GM13977 (cell line): ENCODE measurements at regions not wholly inside any gene's neighbourhood (a gene's known extent, or its start where the extent isn't known, plus 50 kb on each side); places are given as distances from the start of the nearest gene placed in this dataset.

ENCODE experiments used
- DNase-seq: peaks from one replicate; pipeline ENCODE4 v3.0.0; 2012; ENCODE audit warnings: low spot score
- in situ Hi-C: fragments of 300-500 bp; cut with MboI; formaldehyde crosslinking; loops from one replicate; pipeline ENCODE4 v1.12.0; 2022; ENCODE audit warnings: low sequenced_read_pairs, low pct_unique_long_range_greater_than_20kb, mixed read lengths, inconsistent platforms; ENCODE audit not compliant: unreplicated experiment
- TF ChIP-seq, protein P1 (sequence below): IDR thresholded peaks from 2 replicates; pipeline ENCODE4 v1.5.1; 2012; ENCODE audit warnings: mild to moderate bottlenecking, control low read depth; ENCODE audit not compliant: insufficient read depth; ENCODE audit errors: extremely low read depth, missing control alignments

DNA sequence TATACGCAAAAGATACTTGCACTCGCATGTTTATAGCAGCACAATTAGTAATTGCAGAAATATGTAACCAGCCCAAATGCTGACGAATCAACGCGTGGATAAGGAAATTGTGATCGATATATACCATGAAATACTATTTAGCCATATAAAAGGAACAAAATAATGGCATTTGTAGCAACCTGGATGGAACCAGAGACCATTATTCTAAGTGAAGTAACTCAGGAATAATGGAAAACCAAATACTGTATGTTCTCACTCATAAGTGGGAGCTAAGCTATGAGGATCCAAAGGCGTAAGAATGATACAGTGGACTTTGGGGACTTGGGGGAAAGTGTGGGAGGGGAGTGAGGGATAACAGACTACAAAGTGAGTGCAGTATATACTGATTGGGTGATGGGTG, 1008.0 kb upstream of the CRIM1 start:
- in situ Hi-C loops, result no loop called here
- TF ChIP-seq, protein P1, sequence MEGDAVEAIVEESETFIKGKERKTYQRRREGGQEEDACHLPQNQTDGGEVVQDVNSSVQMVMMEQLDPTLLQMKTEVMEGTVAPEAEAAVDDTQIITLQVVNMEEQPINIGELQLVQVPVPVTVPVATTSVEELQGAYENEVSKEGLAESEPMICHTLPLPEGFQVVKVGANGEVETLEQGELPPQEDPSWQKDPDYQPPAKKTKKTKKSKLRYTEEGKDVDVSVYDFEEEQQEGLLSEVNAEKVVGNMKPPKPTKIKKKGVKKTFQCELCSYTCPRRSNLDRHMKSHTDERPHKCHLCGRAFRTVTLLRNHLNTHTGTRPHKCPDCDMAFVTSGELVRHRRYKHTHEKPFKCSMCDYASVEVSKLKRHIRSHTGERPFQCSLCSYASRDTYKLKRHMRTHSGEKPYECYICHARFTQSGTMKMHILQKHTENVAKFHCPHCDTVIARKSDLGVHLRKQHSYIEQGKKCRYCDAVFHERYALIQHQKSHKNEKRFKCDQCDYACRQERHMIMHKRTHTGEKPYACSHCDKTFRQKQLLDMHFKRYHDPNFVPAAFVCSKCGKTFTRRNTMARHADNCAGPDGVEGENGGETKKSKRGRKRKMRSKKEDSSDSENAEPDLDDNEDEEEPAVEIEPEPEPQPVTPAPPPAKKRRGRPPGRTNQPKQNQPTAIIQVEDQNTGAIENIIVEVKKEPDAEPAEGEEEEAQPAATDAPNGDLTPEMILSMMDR, result no peak
- DNase-seq, result no peak

DNA sequence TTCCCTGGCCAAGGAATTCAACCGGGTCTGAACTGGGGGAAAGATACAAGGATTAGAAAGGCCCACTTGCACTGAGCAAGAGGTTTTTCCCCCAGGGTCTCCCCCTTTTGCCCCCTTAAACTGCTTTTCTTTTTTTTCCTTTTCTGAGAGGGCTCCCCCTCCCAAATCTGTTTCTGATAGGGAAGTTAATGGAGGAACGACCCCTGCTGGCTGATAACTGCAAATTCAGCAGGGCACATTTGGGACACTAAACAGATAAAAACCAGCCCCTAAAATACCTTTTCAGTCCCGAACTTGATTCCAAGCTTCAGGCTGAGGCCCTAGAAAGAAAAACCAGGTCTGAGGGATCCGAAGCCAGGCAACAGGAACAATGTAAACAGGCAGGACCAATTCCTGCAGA, 1012.4 kb upstream of the CRIM1 start:
- no peak for DNase-seq
- TF ChIP-seq, protein P1, result peak; percentile 48
- in situ Hi-C loops, result no loop called here

DNA sequence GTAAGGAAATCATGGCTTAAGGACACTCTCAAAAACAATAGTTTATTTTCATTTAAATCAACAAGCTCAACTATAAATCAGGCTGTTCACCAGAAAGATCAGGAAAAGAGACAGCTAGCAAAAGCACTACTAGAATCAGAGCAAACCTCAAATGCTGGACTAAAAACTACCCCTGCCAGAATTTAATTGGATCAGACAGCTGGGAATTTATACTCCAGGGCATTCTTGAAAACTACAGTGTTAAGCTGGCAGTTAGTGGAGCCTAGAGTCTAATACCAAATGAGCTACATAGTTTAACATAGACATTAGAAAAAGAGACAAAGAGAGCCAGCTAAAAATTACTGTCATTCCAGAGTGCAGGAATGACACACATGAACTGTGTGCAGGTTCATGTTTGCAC, 1016.4 kb upstream of the CRIM1 start:
- no peak for DNase-seq
- in situ Hi-C loops, result no loop called here
- TF ChIP-seq, protein P1, result no peak

DNA sequence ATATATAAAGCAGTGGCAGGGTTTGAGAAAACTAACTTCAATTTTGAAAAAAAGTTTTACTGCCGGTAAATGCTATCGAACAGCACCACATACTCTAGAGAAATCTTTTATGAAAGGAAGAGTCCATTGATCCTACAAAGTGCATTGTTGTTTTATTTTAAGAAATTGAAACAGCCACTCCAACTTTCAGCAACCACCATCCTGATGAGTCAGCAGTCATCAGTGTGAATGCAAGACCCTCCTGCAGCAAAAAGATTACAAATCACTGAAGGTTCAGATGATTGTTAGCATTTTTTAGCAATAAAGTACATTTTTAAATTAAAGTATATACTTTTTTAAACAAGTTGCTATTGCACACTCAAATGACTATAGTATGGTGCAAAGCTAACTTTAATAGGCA, 1017.7 kb upstream of the CRIM1 start:
- TF ChIP-seq, protein P1, result no peak
- in situ Hi-C loops, result no loop called here
- DNase-seq, result no peak

DNA sequence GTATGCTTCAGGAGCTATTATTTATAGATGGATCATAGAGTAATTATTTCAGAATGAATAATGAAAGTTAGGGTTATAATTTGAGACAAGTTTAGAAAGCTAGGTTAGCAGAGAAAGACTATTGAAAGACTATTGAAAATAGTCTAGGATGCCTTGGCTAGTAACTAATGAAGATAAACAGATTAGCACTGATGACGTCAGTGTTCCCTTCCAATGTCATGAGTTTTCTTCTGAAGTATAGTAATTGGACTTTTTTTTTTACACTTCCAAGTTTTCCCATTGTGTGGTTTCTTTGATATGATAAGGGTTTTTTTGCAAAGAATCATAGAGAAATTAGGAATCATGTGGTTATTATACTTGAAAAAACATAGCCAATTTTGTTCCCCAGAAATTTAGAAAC, 1041.5 kb upstream of the CRIM1 start:
- in situ Hi-C loops, result no loop called here
- DNase-seq, result no peak
- TF ChIP-seq, protein P1, result no peak

DNA sequence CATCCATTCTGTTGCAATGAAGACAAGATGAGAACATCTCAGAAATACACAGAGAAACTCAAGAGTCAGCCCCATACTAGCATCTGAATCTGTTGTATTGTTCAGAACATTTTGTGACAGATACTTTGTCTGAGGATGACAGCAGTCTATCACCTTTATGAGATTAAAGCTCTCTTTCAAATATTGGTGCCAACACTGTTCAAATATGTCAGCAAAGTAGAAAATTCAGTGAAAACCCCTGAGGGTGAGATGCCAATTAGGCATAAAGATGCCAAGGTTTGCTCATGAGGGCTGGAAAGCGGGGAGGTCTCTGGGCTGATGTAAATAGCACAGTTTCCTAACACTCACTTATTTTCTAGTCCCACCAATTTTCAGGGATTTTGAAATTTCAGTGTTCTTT, 1054.2 kb upstream of the CRIM1 start:
- DNase-seq, result no peak
- in situ Hi-C loops, result no loop called here
- TF ChIP-seq, protein P1, result no peak

DNA sequence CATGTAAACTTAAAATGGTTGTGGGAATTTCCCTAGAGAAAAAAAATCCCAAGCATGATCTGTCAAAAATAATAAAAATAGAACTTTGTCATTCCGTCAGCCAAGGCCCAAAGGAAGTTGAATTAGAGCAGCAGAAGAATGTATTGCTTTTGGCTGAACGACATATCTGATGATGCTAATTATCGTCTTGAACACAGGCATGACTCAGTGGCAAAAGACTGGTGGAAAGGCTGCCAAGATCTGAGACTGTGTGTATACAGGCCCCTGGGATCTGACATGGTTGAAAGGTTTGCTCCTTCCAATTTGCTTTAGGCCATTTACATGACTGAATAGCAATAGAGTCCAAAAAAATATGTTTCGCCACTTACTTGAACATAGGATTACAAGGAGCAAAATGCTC, 1057.1 kb upstream of the CRIM1 start:
- no peak for DNase-seq
- in situ Hi-C loops, result no loop called here
- TF ChIP-seq, protein P1, result no peak
